ENCODE measurements at regions not wholly inside any gene's neighbourhood (a gene's known extent, or its start where the extent isn't known, plus 50 kb on each side); places are given as distances from the start of the nearest gene placed in this dataset.

DNA sequence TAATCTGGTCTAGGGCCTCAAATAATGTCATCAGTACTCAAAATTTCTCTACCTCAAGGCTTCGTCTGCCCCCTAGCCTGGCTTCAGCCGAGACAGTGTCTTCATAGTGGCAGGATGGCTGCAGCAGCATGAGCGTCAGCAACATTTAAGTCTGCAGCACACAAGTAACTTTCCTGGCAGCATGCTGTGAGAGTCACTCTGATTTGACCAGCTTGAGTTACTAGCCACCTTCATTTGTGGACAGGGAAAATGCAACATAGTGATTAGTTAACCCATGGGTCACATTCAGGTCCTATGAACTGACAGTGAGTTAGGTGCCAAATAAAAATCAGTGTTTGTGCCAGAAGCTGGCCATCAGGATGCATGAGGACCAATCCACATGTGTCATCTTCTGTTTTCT is 209.9 kb upstream of the SLC35B3 start:
- FAIRE-seq (no peak), DNase-seq (ENCODE audit: low read depth, low spot score) (no peak)
- ChIA-PET POLR2A (no interaction called here), CTCF (no interaction called here)
- no TSS peak for BruUV-seq (replicated peaks)
- intact Hi-C loops (cut with micrococcal nuclease) (no loop called here), dilution Hi-C loops (cut with MboI; ENCODE audit: extremely low pct_ligation_motif_present, low sequenced_read_pairs) (no loop called here)
- no peaks in the 10 kb centered on the region for H3K4me1 ChIP-seq (ENCODE audit: control insufficient read depth, extremely low read depth, insufficient read depth, low read length)
- H3K9me1 ChIP-seq (replicated peaks; ENCODE audit: control insufficient read depth, extremely low read depth, insufficient read depth, low read length) = no peaks in the 10 kb centered on the region
- TF ChIP-seq GATA2 (IDR thresholded peaks at IDR 0.05; ENCODE audit: insufficient read depth, insufficient read length, low read depth, low read length) = no peak
- TF ChIP-seq MYC (IDR thresholded peaks at IDR 0.05; ENCODE audit: low read depth, low read length) = no peak
- TF ChIP-seq JUN (IDR thresholded peaks at IDR 0.05; ENCODE audit: borderline replicate concordance, insufficient read depth, insufficient read length, low read depth) = no peak
- no peak for TF ChIP-seq EZH2 (IDR thresholded peaks at IDR 0.05; ENCODE audit: borderline replicate concordance, low read depth, low read length, severe bottlenecking)
- H3K79me2 ChIP-seq (ENCODE audit: control insufficient read depth, insufficient read depth, low read length) = no peaks in the 10 kb centered on the region
- no peak overlapping the region for H3K4me3 ChIP-seq (replicated peaks in 1 of 3; ENCODE audit: insufficient read depth in 1 of 3, low read depth in 1 of 3, low read length in 3 of 3)
- no peak overlapping the region for H3K9ac ChIP-seq (replicated peaks; ENCODE audit: extremely low read depth, insufficient read depth, low read length)
- no peak overlapping the region for H3K27ac ChIP-seq (ENCODE audit: insufficient read depth, low read depth, low read length)
- H3K36me3 ChIP-seq (ENCODE audit: control insufficient read depth in 2 of 2, extremely low read depth in 1 of 2, insufficient read depth in 2 of 2, low read length in 2 of 2) = no peaks in the 10 kb centered on the region
- H3K4me2 ChIP-seq (ENCODE audit: insufficient read depth, low read length) = no peak overlapping the region
- no peaks in the 10 kb centered on the region for H4K20me1 ChIP-seq (replicated peaks; ENCODE audit: control insufficient read depth, extremely low read depth, insufficient read depth, low read length)
- peaks cover 4% of the 10 kb centered on the region for H3K9me3 ChIP-seq (replicated peaks; ENCODE audit: control insufficient read depth, insufficient read depth, low read length)
- no peak overlapping the region for H2AFZ ChIP-seq (ENCODE audit: low read depth, low read length)
- no peaks in the 10 kb centered on the region for H3K27me3 ChIP-seq (ENCODE audit: control insufficient read depth in 2 of 2, insufficient read depth in 2 of 2, low read length in 2 of 2)

DNA sequence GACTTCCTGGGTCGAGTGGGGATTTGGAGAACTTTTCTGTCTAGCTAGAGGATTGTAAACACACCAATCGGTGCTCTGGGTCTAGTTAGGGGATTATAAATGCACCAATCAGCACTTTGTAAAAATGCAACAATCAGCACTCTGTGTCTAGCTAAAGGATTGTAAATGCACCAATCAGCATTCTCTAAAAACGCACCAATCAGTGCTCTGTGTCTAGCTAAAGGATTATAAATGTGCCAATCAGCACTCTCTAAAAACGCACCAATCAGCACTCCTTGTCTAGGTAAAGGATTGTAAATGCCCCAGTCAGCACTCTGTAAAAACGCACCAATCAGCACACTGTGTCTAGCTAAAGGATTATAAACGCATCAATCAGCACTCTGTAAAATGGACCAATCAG is 209.0 kb upstream of the SLC35B3 start:
- DNase-seq (ENCODE audit: low read depth, low spot score) = no peak
- FAIRE-seq = no peak
- H3K4me3 ChIP-seq (replicated peaks in 1 of 3; ENCODE audit: insufficient read depth in 1 of 3, low read depth in 1 of 3, low read length in 3 of 3) = no peak overlapping the region
- no peak for TF ChIP-seq GATA2 (IDR thresholded peaks at IDR 0.05; ENCODE audit: insufficient read depth, insufficient read length, low read depth, low read length)
- TF ChIP-seq, protein P1, sequence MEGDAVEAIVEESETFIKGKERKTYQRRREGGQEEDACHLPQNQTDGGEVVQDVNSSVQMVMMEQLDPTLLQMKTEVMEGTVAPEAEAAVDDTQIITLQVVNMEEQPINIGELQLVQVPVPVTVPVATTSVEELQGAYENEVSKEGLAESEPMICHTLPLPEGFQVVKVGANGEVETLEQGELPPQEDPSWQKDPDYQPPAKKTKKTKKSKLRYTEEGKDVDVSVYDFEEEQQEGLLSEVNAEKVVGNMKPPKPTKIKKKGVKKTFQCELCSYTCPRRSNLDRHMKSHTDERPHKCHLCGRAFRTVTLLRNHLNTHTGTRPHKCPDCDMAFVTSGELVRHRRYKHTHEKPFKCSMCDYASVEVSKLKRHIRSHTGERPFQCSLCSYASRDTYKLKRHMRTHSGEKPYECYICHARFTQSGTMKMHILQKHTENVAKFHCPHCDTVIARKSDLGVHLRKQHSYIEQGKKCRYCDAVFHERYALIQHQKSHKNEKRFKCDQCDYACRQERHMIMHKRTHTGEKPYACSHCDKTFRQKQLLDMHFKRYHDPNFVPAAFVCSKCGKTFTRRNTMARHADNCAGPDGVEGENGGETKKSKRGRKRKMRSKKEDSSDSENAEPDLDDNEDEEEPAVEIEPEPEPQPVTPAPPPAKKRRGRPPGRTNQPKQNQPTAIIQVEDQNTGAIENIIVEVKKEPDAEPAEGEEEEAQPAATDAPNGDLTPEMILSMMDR (IDR thresholded peaks at IDR 0.05; ENCODE audit: extremely low read depth in 1 of 2, insufficient read depth in 1 of 2, low read depth in 1 of 2, low read length in 2 of 2) = no peak
- TF ChIP-seq FOS (IDR thresholded peaks at IDR 0.05; ENCODE audit: borderline replicate concordance, insufficient read depth, low read length) = no peak
- TF ChIP-seq POLR2A (IDR thresholded peaks at IDR 0.05; ENCODE audit: low read depth, low read length) = no peak
- TF ChIP-seq, protein P2, sequence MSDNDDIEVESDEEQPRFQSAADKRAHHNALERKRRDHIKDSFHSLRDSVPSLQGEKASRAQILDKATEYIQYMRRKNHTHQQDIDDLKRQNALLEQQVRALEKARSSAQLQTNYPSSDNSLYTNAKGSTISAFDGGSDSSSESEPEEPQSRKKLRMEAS (IDR thresholded peaks at IDR 0.05; ENCODE audit: insufficient read depth, insufficient read length) = no peak
- TF ChIP-seq JUN (IDR thresholded peaks at IDR 0.05; ENCODE audit: borderline replicate concordance, insufficient read depth, insufficient read length, low read depth) = no peak
- no peak for TF ChIP-seq EZH2 (IDR thresholded peaks at IDR 0.05; ENCODE audit: borderline replicate concordance, low read depth, low read length, severe bottlenecking)
- no peak for TF ChIP-seq POLR2AphosphoS5 (IDR thresholded peaks at IDR 0.05; ENCODE audit: insufficient read depth, low read depth, low read length)
- no peak for TF ChIP-seq MYC (IDR thresholded peaks at IDR 0.05; ENCODE audit: low read depth, low read length)
- no peaks in the 10 kb centered on the region for H3K27me3 ChIP-seq (ENCODE audit: control insufficient read depth in 2 of 2, insufficient read depth in 2 of 2, low read length in 2 of 2)
- no peaks in the 10 kb centered on the region for H3K79me2 ChIP-seq (ENCODE audit: control insufficient read depth, insufficient read depth, low read length)
- no peak overlapping the region for H2AFZ ChIP-seq (ENCODE audit: low read depth, low read length)
- H3K9me1 ChIP-seq (replicated peaks; ENCODE audit: control insufficient read depth, extremely low read depth, insufficient read depth, low read length) = no peaks in the 10 kb centered on the region
- peaks cover 4% of the 10 kb centered on the region for H3K9me3 ChIP-seq (replicated peaks; ENCODE audit: control insufficient read depth, insufficient read depth, low read length)
- H4K20me1 ChIP-seq (replicated peaks; ENCODE audit: control insufficient read depth, extremely low read depth, insufficient read depth, low read length) = no peaks in the 10 kb centered on the region
- no peaks in the 10 kb centered on the region for H3K4me1 ChIP-seq (ENCODE audit: control insufficient read depth, extremely low read depth, insufficient read depth, low read length)
- H3K4me2 ChIP-seq (ENCODE audit: insufficient read depth, low read length) = no peak overlapping the region
- POLR2A ChIA-PET = no interaction called here
- CTCF ChIA-PET = no interaction called here
- dilution Hi-C loops (cut with MboI; ENCODE audit: extremely low pct_ligation_motif_present, low sequenced_read_pairs) = no loop called here
- no TSS peak for BruUV-seq (replicated peaks)
- H3K9ac ChIP-seq (replicated peaks; ENCODE audit: extremely low read depth, insufficient read depth, low read length) = no peak overlapping the region
- intact Hi-C loops (cut with micrococcal nuclease) = no loop called here
- H3K27ac ChIP-seq (ENCODE audit: insufficient read depth, low read depth, low read length) = no peak overlapping the region
- no peaks in the 10 kb centered on the region for H3K36me3 ChIP-seq (ENCODE audit: control insufficient read depth in 2 of 2, extremely low read depth in 1 of 2, insufficient read depth in 2 of 2, low read length in 2 of 2)
